ENCODE measurements at regions not wholly inside any gene's neighbourhood (a gene's known extent, or its start where the extent isn't known, plus 50 kb on each side); places are given as distances from the start of the nearest gene placed in this dataset.

GRCh38 chr12:34591966-34592365 is 569.7 kb downstream of the ALG10 start (continued):
- TF ChIP-seq ZNF180 (CRISPR knock-in tag; IDR thresholded peaks at IDR 0.05; ENCODE audit: borderline replicate concordance, low read depth) = no peak

DNA sequence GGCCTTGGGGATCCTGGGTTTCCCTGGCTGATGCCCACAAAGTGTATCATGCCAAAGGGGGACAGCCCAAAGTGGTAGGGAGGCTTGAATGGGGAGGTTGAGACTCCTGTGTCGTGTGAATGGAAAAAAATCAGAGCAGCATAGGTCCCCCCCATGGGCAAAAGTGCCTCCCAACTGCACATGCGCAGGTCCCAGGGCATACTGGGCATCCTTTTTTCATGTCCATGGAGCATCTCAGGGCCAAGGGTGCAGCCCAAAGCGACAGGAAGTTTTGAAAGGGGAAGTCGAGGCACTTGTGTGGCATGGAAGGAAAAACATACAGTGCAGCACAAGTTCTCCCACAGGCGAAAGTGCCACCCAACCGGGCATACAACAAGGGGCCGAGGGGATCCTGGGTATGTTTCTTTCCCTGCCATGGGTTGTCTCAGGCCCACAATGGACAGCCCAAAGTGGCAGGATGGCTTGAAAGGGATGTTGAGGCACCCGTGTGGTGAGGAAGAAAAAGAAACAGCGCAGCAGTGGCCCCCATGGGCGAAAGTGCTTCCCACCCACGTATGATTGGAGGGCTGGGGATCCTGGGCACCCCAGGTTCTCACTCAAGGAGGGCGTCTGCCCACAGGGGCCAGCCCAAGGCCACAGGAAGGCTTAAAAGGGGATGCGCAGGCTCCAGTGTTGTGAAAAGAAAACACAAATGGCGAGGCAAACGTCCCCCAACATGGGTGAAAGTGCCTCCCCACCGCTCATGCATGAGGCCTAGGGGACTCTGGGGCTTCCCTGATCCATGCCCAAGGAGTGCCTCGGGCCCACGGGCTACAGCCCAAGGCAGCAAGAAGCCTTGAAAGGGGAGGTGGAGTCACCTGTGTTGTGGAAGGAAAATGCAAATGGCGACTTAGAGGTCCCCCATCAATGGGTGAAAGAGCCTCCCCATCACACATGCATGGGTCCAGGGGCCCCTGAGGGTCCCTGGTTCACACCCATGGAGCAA is 573.7 kb downstream of the ALG10 start:
- no peak overlapping the region for H3K4me3 ChIP-seq (replicated peaks in 1 of 3; ENCODE audit: insufficient read depth in 1 of 3, low read depth in 2 of 3, low read length in 3 of 3)
- no peaks in the 10 kb centered on the region for H3K4me1 ChIP-seq (ENCODE audit: insufficient read depth, low read length)
- whole genome bisulfite sequencing (ENCODE audit: low lambda C conversion rate) = 10% methylated on average over 16 of the region's 19 CpGs
- no peak overlapping the region for H3K9ac ChIP-seq (ENCODE audit: insufficient read depth, low read depth, low read length)
- H3K9me3 ChIP-seq (ENCODE audit: low read length) = peaks cover 100% of the 10 kb centered on the region
- no peak overlapping the region for H2AFZ ChIP-seq (ENCODE audit: low read length)
- intact Hi-C loops (cut with micrococcal nuclease; ENCODE audit: unreplicated experiment) = no loop called here
- DNase-seq (ENCODE audit: low spot score) (no peak), ATAC-seq (no peak), FAIRE-seq (no peak)
- POLR2A ChIA-PET = no interaction called here
- in situ Hi-C loops (cut with HindIII; ENCODE audit: extremely low pct_ligation_motif_present, low pct_unique_long_range_greater_than_20kb) = loop anchor here (25.0 kb wide), 1 partner anchor 184 kb away; no protein-coding TSS in a partner anchor
- BruUV-seq (replicated peaks) = no TSS peak
- H3K27me3 ChIP-seq (ENCODE audit: control insufficient read depth in 1 of 2, insufficient read depth in 2 of 2, low read length in 2 of 2) = no peaks in the 10 kb centered on the region
- no peaks in the 10 kb centered on the region for H4K20me1 ChIP-seq (ENCODE audit: insufficient read depth, low read length)
- no peak overlapping the region for H3K4me2 ChIP-seq (ENCODE audit: low read depth, low read length)
- no peak overlapping the region for H3K27ac ChIP-seq (ENCODE audit: extremely low read length, insufficient read depth, low read length)
- CTCF ChIA-PET (ENCODE audit: low intra/inter-chr PET ratio, low total read pairs) = no interaction called here
- no peaks in the 10 kb centered on the region for H3K79me2 ChIP-seq (ENCODE audit: insufficient read depth, low read length)
- TF ChIP-seq NR2F6 (IDR thresholded peaks at IDR 0.05) (no peak), NR2F6 (CRISPR knock-in tag; IDR thresholded peaks at IDR 0.05) (no peak), ZNF12 (CRISPR knock-in tag; IDR thresholded peaks at IDR 0.05) (no peak), NFE2L2 (IDR thresholded peaks at IDR 0.05; ENCODE audit: low read length) (no peak), TP53 (CRISPR knock-in tag; conservative IDR thresholded peaks at IDR 0.05) (no peak), ZNF547 (CRISPR knock-in tag; IDR thresholded peaks at IDR 0.05) (no peak), ZNF768 (CRISPR knock-in tag; IDR thresholded peaks at IDR 0.05) (no peak), ZNF256 (CRISPR knock-in tag; conservative IDR thresholded peaks at IDR 0.05) (no peak), ZBTB38 (CRISPR knock-in tag; IDR thresholded peaks at IDR 0.05) (no peak)
- TF ChIP-seq, protein P1, sequence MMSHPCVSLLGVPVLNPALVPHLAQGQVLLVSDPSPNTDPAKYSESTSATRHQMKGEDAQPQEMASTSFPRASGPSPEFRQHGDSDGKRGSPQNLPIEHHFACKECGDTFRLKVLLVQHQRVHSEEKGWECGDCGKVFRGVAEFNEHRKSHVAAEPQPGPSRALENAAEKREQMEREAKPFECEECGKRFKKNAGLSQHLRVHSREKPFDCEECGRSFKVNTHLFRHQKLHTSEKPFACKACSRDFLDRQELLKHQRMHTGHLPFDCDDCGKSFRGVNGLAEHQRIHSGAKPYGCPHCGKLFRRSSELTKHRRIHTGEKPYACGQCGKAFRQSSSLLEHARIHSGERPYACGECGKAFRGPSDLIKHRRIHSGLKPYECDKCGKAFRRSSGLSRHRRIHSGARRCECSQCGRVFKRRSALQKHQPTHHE (CRISPR knock-in tag; IDR thresholded peaks at IDR 0.05; ENCODE audit: borderline replicate concordance) = no peak
- no peaks in the 10 kb centered on the region for H3K36me3 ChIP-seq (replicated peaks in 1 of 2; ENCODE audit: control insufficient read depth in 1 of 2, insufficient read depth in 2 of 2, low read length in 2 of 2)

Measured in HepG2 (cell line).